ENCODE measurements at regions not wholly inside any gene's neighbourhood (a gene's known extent, or its start where the extent isn't known, plus 50 kb on each side); places are given as distances from the start of the nearest gene placed in this dataset.

GRCh38 chr2:196391149-196391479, 219.7 kb upstream of the STK17B start:
- no peak for DNase-seq (ENCODE audit: low spot score)

GRCh38 chr2:196399096-196399495, 227.7 kb upstream of the STK17B start:
- DNase-seq (ENCODE audit: low spot score): no peak

- peak; percentile 99 for DNase-seq (ENCODE audit: low spot score)
These were observed 228.6 kb upstream of the STK17B start for GRCh38 chr2:196399722-196400691.

GRCh38 chr2:196403471-196403870, 232.1 kb upstream of the STK17B start:
- peak; percentile 75 for DNase-seq (ENCODE audit: low spot score)

- peak; percentile 44 for DNase-seq (ENCODE audit: low spot score)
These were observed 232.9 kb upstream of the STK17B start for GRCh38 chr2:196404276-196404675.

GRCh38 chr2:196407675-196408264, 231.7 kb upstream of the CCDC150 start:
- DNase-seq (ENCODE audit: low spot score): no peak

- DNase-seq (ENCODE audit: low spot score): no peak
These were observed 230.1 kb upstream of the CCDC150 start for GRCh38 chr2:196409376-196409775.

GRCh38 chr2:196410008-196410407, 229.5 kb upstream of the CCDC150 start:
- no peak for DNase-seq (ENCODE audit: low spot score)

- DNase-seq (ENCODE audit: low spot score): no peak
These were observed 225.7 kb upstream of the CCDC150 start for GRCh38 chr2:196413821-196414274.

GRCh38 chr2:196415384-196415783, 224.1 kb upstream of the CCDC150 start:
- no peak for DNase-seq (ENCODE audit: low spot score)

GRCh38 chr2:196420143-196420542, 219.4 kb upstream of the CCDC150 start:
- no peak for DNase-seq (ENCODE audit: low spot score)

GRCh38 chr2:196421880-196422279, 217.6 kb upstream of the CCDC150 start:
- no peak for DNase-seq (ENCODE audit: low spot score)

GRCh38 chr2:196422361-196422760, 217.2 kb upstream of the CCDC150 start:
- DNase-seq (ENCODE audit: low spot score): no peak

GRCh38 chr2:196426122-196426521, 213.4 kb upstream of the CCDC150 start:
- no peak for DNase-seq (ENCODE audit: low spot score)

GRCh38 chr2:196427986-196428634, 211.4 kb upstream of the CCDC150 start:
- no peak for DNase-seq (ENCODE audit: low spot score)

- DNase-seq (ENCODE audit: low spot score): no peak
These were observed 208.4 kb upstream of the CCDC150 start for GRCh38 chr2:196431076-196431475.

- DNase-seq (ENCODE audit: low spot score): peak; percentile 26
These were observed 207.6 kb upstream of the CCDC150 start for GRCh38 chr2:196431957-196432356.

GRCh38 chr2:196433116-196433515, 206.4 kb upstream of the CCDC150 start:
- no peak for DNase-seq (ENCODE audit: low spot score)

- no peak for DNase-seq (ENCODE audit: low spot score)
These were observed 205.3 kb upstream of the CCDC150 start for GRCh38 chr2:196434217-196434616.

- DNase-seq (ENCODE audit: low spot score): no peak
These were observed 204.3 kb upstream of the CCDC150 start for GRCh38 chr2:196435189-196435588.

GRCh38 chr2:196437626-196438025, 201.9 kb upstream of the CCDC150 start:
- DNase-seq (ENCODE audit: low spot score): no peak

- no peak for DNase-seq (ENCODE audit: low spot score)
These were observed 199.8 kb upstream of the CCDC150 start for GRCh38 chr2:196439760-196440159.

- DNase-seq (ENCODE audit: low spot score): no peak
These were observed 199.1 kb upstream of the CCDC150 start for GRCh38 chr2:196440413-196440812.
